Neural crest cell (in vitro differentiated cells): ENCODE measurements at regions not wholly inside any gene's neighbourhood (a gene's known extent, or its start where the extent isn't known, plus 50 kb on each side); places are given as distances from the start of the nearest gene placed in this dataset.

Experiments
- DNase-seq: peaks from one replicate; pipeline ENCODE4 v3.0.0; 2021; ENCODE audit warnings: low read depth, mixed read lengths, low spot score
- H3K27ac Mint-ChIP-seq: one replicate; pipeline ENCODE4 v1.8.0; 2021; ENCODE audit warnings: mild to moderate bottlenecking, mixed read lengths; ENCODE audit not compliant: unreplicated experiment
- H3K27me3 Mint-ChIP-seq: 2 replicates; pipeline ENCODE4 v1.8.0; 2021; ENCODE audit warnings: low read depth, mild to moderate bottlenecking, mixed read lengths
- H3K36me3 Mint-ChIP-seq: 2 replicates; pipeline ENCODE4 v1.8.0; 2021; ENCODE audit warnings: low read depth, mild to moderate bottlenecking, mixed read lengths
- H3K4me1 Mint-ChIP-seq: 2 replicates; pipeline ENCODE4 v1.8.0; 2021; ENCODE audit warnings: mixed read lengths
- H3K4me3 Mint-ChIP-seq: one replicate; pipeline ENCODE4 v1.8.0; 2021; ENCODE audit warnings: mild to moderate bottlenecking, mixed read lengths
- H3K9me3 Mint-ChIP-seq: 2 replicates; pipeline ENCODE4 v1.8.0; 2021; ENCODE audit warnings: mixed read lengths
- TF ChIP-seq, protein P1 (sequence below): fragments of 200-600 bp; sonication (generic); conservative IDR thresholded peaks from 2 replicates; pipeline ENCODE4 v1.5.0; 2021; ENCODE audit warnings: antibody characterized with exemption, mild to moderate bottlenecking

DNA sequence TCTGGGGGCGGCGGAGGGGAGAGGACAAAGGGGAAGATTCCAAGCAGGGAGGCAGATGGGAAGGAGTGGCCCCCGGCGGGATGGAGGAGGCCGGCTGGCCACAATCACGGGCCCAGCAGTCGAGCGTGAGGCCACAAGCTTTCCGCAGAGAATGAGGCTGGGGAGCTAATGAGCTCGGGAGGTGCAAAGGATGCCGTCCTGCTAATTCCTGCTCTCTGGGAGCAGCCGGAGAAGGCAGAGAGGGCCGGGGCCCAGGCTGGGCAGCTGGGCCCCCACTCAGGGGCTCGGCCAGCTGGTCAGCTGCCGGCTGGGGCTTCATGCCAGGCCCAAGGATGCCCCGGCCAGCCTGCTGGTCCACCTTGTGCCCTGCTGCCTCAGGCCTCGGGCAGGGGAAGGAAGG lies 98.1 kb upstream of the LHX5 start:
- Mint-ChIP-seq H3K9me3 (no peaks in the 10 kb centered on the region), H3K4me3 (no peak overlapping the region), H3K27me3 (peaks cover 59% of the 10 kb centered on the region), H3K36me3 (no peaks in the 10 kb centered on the region), H3K27ac (no peak overlapping the region), H3K4me1 (peaks cover 13% of the 10 kb centered on the region)
- DNase-seq = no peak
- TF ChIP-seq, protein P1, sequence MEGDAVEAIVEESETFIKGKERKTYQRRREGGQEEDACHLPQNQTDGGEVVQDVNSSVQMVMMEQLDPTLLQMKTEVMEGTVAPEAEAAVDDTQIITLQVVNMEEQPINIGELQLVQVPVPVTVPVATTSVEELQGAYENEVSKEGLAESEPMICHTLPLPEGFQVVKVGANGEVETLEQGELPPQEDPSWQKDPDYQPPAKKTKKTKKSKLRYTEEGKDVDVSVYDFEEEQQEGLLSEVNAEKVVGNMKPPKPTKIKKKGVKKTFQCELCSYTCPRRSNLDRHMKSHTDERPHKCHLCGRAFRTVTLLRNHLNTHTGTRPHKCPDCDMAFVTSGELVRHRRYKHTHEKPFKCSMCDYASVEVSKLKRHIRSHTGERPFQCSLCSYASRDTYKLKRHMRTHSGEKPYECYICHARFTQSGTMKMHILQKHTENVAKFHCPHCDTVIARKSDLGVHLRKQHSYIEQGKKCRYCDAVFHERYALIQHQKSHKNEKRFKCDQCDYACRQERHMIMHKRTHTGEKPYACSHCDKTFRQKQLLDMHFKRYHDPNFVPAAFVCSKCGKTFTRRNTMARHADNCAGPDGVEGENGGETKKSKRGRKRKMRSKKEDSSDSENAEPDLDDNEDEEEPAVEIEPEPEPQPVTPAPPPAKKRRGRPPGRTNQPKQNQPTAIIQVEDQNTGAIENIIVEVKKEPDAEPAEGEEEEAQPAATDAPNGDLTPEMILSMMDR = no peak

DNA sequence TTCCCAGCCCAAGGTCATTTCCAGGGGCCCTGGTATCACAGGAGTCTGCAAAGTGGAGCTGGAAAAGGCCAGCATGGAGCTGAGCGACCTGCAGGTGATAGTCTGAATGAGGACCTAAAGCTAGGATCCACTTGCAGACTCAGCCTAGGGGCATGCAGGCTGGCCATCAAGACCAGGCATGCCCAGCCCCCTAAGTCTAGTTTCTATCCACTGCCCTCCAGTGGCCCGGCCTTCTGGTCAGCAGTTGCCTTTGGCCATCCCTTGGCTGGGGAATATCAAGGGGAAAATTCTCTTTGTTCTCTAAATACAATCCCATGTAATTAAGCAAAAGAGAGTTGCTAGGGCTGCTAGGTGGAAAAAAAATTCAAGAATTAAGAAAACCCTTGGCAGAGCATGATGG lies 96.3 kb upstream of the LHX5 start:
- no peaks in the 10 kb centered on the region for H3K36me3 Mint-ChIP-seq
- TF ChIP-seq, protein P1 = no peak
- no peaks in the 10 kb centered on the region for H3K9me3 Mint-ChIP-seq
- peaks cover 63% of the 10 kb centered on the region for H3K27me3 Mint-ChIP-seq
- H3K4me1 Mint-ChIP-seq = peaks cover 13% of the 10 kb centered on the region
- no peak for DNase-seq
- no peak overlapping the region for H3K27ac Mint-ChIP-seq
- H3K4me3 Mint-ChIP-seq = no peak overlapping the region

DNA sequence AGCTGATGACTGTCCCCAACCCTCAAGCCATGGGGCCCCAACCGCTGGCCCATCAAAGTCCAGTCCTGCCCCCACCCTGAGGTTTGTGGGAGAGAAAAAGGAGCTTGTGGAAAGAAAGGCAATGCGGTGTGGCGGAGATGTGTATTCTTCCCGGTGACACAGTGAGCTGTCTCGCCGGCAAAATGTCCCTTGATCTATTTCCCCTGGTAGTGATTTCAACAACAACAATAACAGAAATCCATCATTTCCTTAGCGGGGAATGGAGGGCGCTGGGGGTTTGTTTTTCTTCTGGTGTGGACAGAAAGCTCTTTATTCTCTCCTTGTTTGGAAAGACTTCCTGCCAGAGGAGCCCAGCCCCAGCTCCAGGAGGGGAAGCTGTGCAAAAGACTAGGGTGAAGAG lies 93.7 kb upstream of the LHX5 start:
- Mint-ChIP-seq H3K27me3 (peaks cover 60% of the 10 kb centered on the region), H3K9me3 (no peaks in the 10 kb centered on the region), H3K27ac (no peak overlapping the region), H3K4me3 (no peak overlapping the region), H3K4me1 (peaks cover 13% of the 10 kb centered on the region), H3K36me3 (no peaks in the 10 kb centered on the region)
- no peak for DNase-seq
- TF ChIP-seq, protein P1 = no peak

DNA sequence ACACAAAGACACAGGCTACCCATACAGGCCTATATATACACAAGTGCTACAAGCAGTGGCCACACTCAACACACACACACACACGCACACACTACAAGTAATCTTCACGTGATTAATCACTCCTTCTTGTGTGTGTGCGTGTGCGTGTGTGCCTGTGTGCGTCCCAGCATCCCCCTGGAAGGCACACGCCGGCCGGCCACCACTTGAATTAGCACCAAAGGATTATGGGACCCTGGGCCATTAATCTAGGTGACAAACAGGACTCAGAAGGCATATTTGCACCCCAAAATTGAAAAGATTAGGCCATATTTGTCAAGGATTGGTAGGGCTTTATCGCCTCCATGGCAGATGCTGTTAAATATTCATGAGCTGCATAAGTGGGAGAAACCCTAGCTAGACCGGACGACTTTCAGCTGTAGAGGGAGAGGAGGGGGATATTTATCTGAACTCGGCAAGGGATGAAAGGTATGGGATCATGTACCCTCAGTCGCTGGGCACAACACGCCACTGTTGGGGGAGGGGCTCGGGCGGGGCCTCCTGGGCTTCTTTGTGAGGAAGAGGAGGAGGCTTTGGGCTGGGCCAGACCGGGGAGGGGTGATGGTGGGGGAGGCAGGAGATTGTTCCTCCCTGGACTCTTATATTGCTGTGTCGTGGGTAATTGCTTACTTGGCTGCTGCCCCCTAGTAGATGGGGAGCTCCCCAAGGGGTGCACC lies 89.6 kb upstream of the LHX5 start:
- no peak overlapping the region for H3K27ac Mint-ChIP-seq
- TF ChIP-seq, protein P1 = no peak
- no peak for DNase-seq
- H3K4me1 Mint-ChIP-seq = peaks cover 13% of the 10 kb centered on the region
- no peak overlapping the region for H3K4me3 Mint-ChIP-seq
- H3K36me3 Mint-ChIP-seq = no peaks in the 10 kb centered on the region
- no peaks in the 10 kb centered on the region for H3K9me3 Mint-ChIP-seq
- H3K27me3 Mint-ChIP-seq = peaks cover 84% of the 10 kb centered on the region

DNA sequence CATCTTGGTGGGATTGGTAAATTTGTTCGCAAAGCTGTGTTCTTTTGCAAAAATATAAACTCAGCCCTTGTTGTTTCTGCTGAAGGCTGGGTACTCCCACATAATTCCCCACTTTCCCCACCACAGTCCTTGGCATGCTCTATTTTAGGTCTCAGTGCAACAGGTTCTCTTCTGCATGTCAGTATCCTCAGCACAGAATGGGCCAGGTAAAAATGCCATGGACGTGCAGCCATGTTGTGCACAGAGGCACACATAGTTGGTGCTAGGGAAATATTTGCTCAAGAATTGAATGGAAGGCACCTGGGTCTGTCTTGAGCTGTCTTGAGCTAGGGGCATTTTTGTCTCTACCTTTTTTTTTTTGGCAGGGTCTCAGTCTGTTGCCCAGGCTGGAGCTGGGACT lies 87.8 kb upstream of the LHX5 start:
- H3K27me3 Mint-ChIP-seq = peaks cover 83% of the 10 kb centered on the region
- no peak overlapping the region for H3K27ac Mint-ChIP-seq
- no peak for DNase-seq
- H3K4me3 Mint-ChIP-seq = no peak overlapping the region
- H3K36me3 Mint-ChIP-seq = no peaks in the 10 kb centered on the region
- no peaks in the 10 kb centered on the region for H3K9me3 Mint-ChIP-seq
- TF ChIP-seq, protein P1 = no peak
- no peaks in the 10 kb centered on the region for H3K4me1 Mint-ChIP-seq
